GM23248 (cell line): ENCODE measurements at regions not wholly inside any gene's neighbourhood (a gene's known extent, or its start where the extent isn't known, plus 50 kb on each side); places are given as distances from the start of the nearest gene placed in this dataset.

Experiments used
- DNase-seq: peaks from one replicate; pipeline ENCODE4 v3.0.0-alpha.2; 2015
- H2AFZ ChIP-seq: fragments of 200-600 bp; sonication (generic); 2 replicates; pipeline ENCODE4 v1.6.1; 2016; ENCODE audit warnings: antibody characterized with exemption
- H3F3A ChIP-seq: fragments of 200-600 bp; sonication (generic); 2 replicates; pipeline ENCODE4 v1.6.1; 2016; ENCODE audit warnings: mild to moderate bottlenecking, antibody characterized with exemption, mixed run types; ENCODE audit not compliant: insufficient read depth
- H3K27ac ChIP-seq: fragments of 200-600 bp; sonication (generic); 2 replicates; pipeline ENCODE4 v1.5.1; 2016; ENCODE audit warnings: mild to moderate bottlenecking
- H3K27me3 ChIP-seq: fragments of 200-600 bp; sonication (generic); replicated peaks from 2 replicates; pipeline ENCODE4 v1.6.1; 2016; ENCODE audit warnings: mild to moderate bottlenecking; ENCODE audit not compliant: insufficient read depth
- H3K36me3 ChIP-seq: fragments of 200-600 bp; sonication (generic); 2 replicates; pipeline ENCODE4 v1.6.1; 2016; ENCODE audit warnings: low read depth, mild to moderate bottlenecking
- H3K4me1 ChIP-seq: fragments of 200-600 bp; sonication (generic); 2 replicates; pipeline ENCODE4 v1.6.1; 2016; ENCODE audit warnings: mild to moderate bottlenecking; ENCODE audit not compliant: insufficient read depth
- H3K4me2 ChIP-seq: fragments of 200-600 bp; sonication (generic); one replicate; pipeline ENCODE4 v1.6.1; 2016; ENCODE audit warnings: mild to moderate bottlenecking; ENCODE audit not compliant: unreplicated experiment
- H3K4me3 ChIP-seq: fragments of 200-600 bp; sonication (generic); 2 replicates; pipeline ENCODE4 v1.5.1; 2016; ENCODE audit warnings: mild to moderate bottlenecking
- H3K79me2 ChIP-seq: fragments of 200-600 bp; sonication (generic); 2 replicates; pipeline ENCODE4 v1.6.1; 2016; ENCODE audit warnings: mild to moderate bottlenecking; ENCODE audit not compliant: insufficient read depth
- H3K9ac ChIP-seq: fragments of 200-600 bp; sonication (generic); 2 replicates; pipeline ENCODE4 v1.6.1; 2016; ENCODE audit warnings: mild to moderate bottlenecking
- H3K9me2 ChIP-seq: fragments of 200-600 bp; sonication (generic); 2 replicates; pipeline ENCODE4 v1.6.1; 2016; ENCODE audit warnings: mixed run types, mild to moderate bottlenecking, moderate library complexity; ENCODE audit not compliant: insufficient read depth
- H3K9me3 ChIP-seq: fragments of 200-600 bp; sonication (generic); one replicate; pipeline ENCODE4 v1.6.1; 2017; ENCODE audit warnings: low read depth
- H4K20me1 ChIP-seq: fragments of 200-600 bp; sonication (generic); 2 replicates; pipeline ENCODE4 v1.6.0; 2016; ENCODE audit not compliant: insufficient read depth
- EZH2 ChIP-seq: fragments of 200-600 bp; sonication (generic); IDR thresholded peaks from 2 replicates; pipeline ENCODE4 v1.6.1; 2018; ENCODE audit warnings: antibody characterized with exemption, mild to moderate bottlenecking; ENCODE audit not compliant: insufficient read depth, poor library complexity, severe bottlenecking
- EZH2phosphoT487 ChIP-seq: fragments of 200-600 bp; sonication (generic); IDR thresholded peaks from 2 replicates; pipeline ENCODE4 v1.6.1; 2018; ENCODE audit warnings: antibody characterized with exemption, moderate library complexity, mild to moderate bottlenecking, low read depth; ENCODE audit not compliant: insufficient read depth
- WGBS, 2 experiments: methylation state at CpG; one replicate each; pipeline ENCODE4 v1.1.6; 2015 to 2017; ENCODE audit warnings: low lambda C conversion rate in 2 of 2, low coverage in 1 of 2; ENCODE audit errors: missing lambda C conversion rate in 2 of 2; 5-methylcytosine and 5-hydroxymethylcytosine counted together
- in situ Hi-C: fragments of 300-500 bp; cut with MboI; formaldehyde crosslinking; loops from 2 replicates; pipeline ENCODE4 v1.15.0; 2020

GRCh38 chr10:3584926-3585784 lies 199.9 kb downstream of the KLF6 start:
- no peaks in the 10 kb centered on the region for H3K79me2 ChIP-seq
- no peaks in the 10 kb centered on the region for H3K27me3 ChIP-seq
- no peaks in the 10 kb centered on the region for H3K4me1 ChIP-seq
- 79 to 83% methylated on average over 22 of the region's 22 CpGs for WGBS, 2 experiments
- H3K27ac ChIP-seq, result no peak overlapping the region
- no peak for TF ChIP-seq EZH2
- no peak for TF ChIP-seq EZH2phosphoT487
- H3K9ac ChIP-seq, result no peak overlapping the region
- H2AFZ ChIP-seq, result no peak overlapping the region
- no peak overlapping the region for H3K4me3 ChIP-seq
- H3F3A ChIP-seq, result no peaks in the 10 kb centered on the region
- no peaks in the 10 kb centered on the region for H3K36me3 ChIP-seq
- H4K20me1 ChIP-seq, result no peaks in the 10 kb centered on the region
- H3K9me3 ChIP-seq, result no peaks in the 10 kb centered on the region
- H3K4me2 ChIP-seq, result no peak overlapping the region
- in situ Hi-C loops, result no loop called here
- DNase-seq, result no peak
- H3K9me2 ChIP-seq, result no peaks in the 10 kb centered on the region

- no peak overlapping the region for H3K27ac ChIP-seq
- TF ChIP-seq EZH2phosphoT487 (no peak), EZH2 (no peak)
- no peaks in the 10 kb centered on the region for H3K36me3 ChIP-seq
- WGBS, 2 experiments, result 59 to 60% methylated on average over 8 of the region's 8 CpGs
- no peaks in the 10 kb centered on the region for H3K9me2 ChIP-seq
- H3F3A ChIP-seq, result no peaks in the 10 kb centered on the region
- no peak overlapping the region for H3K9ac ChIP-seq
- no peak overlapping the region for H3K4me3 ChIP-seq
- H3K27me3 ChIP-seq, result no peaks in the 10 kb centered on the region
- H3K4me1 ChIP-seq, result no peaks in the 10 kb centered on the region
- in situ Hi-C loops, result no loop called here
- H2AFZ ChIP-seq, result no peak overlapping the region
- no peaks in the 10 kb centered on the region for H3K9me3 ChIP-seq
- H3K4me2 ChIP-seq, result no peak overlapping the region
- H3K79me2 ChIP-seq, result no peaks in the 10 kb centered on the region
- no peaks in the 10 kb centered on the region for H4K20me1 ChIP-seq
- no peak for DNase-seq
Observed at GRCh38 chr10:3580565-3580964, 204.4 kb downstream of the KLF6 start.

GRCh38 chr10:3579845-3580244 lies 205.2 kb downstream of the KLF6 start:
- no peak overlapping the region for H3K9ac ChIP-seq
- H3K9me3 ChIP-seq, result no peaks in the 10 kb centered on the region
- in situ Hi-C loops, result no loop called here
- H3F3A ChIP-seq, result no peaks in the 10 kb centered on the region
- no peak overlapping the region for H3K4me3 ChIP-seq
- no peaks in the 10 kb centered on the region for H3K27me3 ChIP-seq
- 34 to 42% methylated on average over 3 of the region's 3 CpGs for WGBS, 2 experiments
- H3K79me2 ChIP-seq, result no peaks in the 10 kb centered on the region
- no peaks in the 10 kb centered on the region for H3K9me2 ChIP-seq
- H3K4me2 ChIP-seq, result no peak overlapping the region
- H4K20me1 ChIP-seq, result no peaks in the 10 kb centered on the region
- H3K4me1 ChIP-seq, result no peaks in the 10 kb centered on the region
- no peak overlapping the region for H2AFZ ChIP-seq
- no peaks in the 10 kb centered on the region for H3K36me3 ChIP-seq
- DNase-seq, result no peak
- no peak for TF ChIP-seq EZH2phosphoT487
- no peak for TF ChIP-seq EZH2
- no peak overlapping the region for H3K27ac ChIP-seq

- Histone ChIP-seq H3K4me3 (no peak overlapping the region), H3K79me2 (no peaks in the 10 kb centered on the region), H3F3A (no peaks in the 10 kb centered on the region), H3K9me3 (no peaks in the 10 kb centered on the region), H3K4me2 (no peak overlapping the region), H3K9ac (no peak overlapping the region), H3K9me2 (no peaks in the 10 kb centered on the region), H3K4me1 (no peaks in the 10 kb centered on the region), H2AFZ (no peak overlapping the region), H3K27ac (no peak overlapping the region), H3K36me3 (no peaks in the 10 kb centered on the region), H4K20me1 (no peaks in the 10 kb centered on the region), H3K27me3 (no peaks in the 10 kb centered on the region)
- no peak for TF ChIP-seq EZH2phosphoT487
- TF ChIP-seq EZH2, result no peak
- in situ Hi-C loops, result no loop called here
- no peak for DNase-seq
Observed at GRCh38 chr10:3578682-3579081, 206.3 kb downstream of the KLF6 start.
